HepG2 (cell line): ENCODE measurements at regions not wholly inside any gene's neighbourhood (a gene's known extent, or its start where the extent isn't known, plus 50 kb on each side); places are given as distances from the start of the nearest gene placed in this dataset.
A peak's percentile ranks its signal among the peaks of the same experiment; 100 is the strongest.

Source experiments
- ATF1 ChIP-seq: IDR thresholded peaks from 2 replicates; pipeline ENCODE4 v1.6.1; 2016; ENCODE audit warnings: mild to moderate bottlenecking, control low read depth
- FOXA1 ChIP-seq, 2 experiments: fragments of 450-650 bp in 1 of 2; sonication (generic) in 1 of 2; formaldehyde crosslinking in 1 of 2; IDR thresholded peaks; 2 replicates each; pipeline versions ENCODE4 v1.4.0 to v1.6.1; 2016 to 2020; ENCODE audit warnings: missing genetic modification reagents in 1 of 2
- GRHL1 ChIP-seq: sonication (generic); formaldehyde crosslinking; conservative IDR thresholded peaks from 2 replicates; pipeline ENCODE4 v1.8.0; 2022; ENCODE audit warnings: missing genetic modification reagents
- HOXA7 ChIP-seq: sonication (generic); formaldehyde crosslinking; IDR thresholded peaks from 2 replicates; pipeline ENCODE4 v1.8.1; 2022; ENCODE audit warnings: mild to moderate bottlenecking, missing genetic modification reagents, moderate library complexity
- KLF12 ChIP-seq: sonication (generic); formaldehyde crosslinking; IDR thresholded peaks from 2 replicates; pipeline ENCODE4 v1.4.0; 2020; ENCODE audit warnings: missing genetic modification reagents, borderline replicate concordance
- MED1 ChIP-seq: sonication (generic); formaldehyde crosslinking; IDR thresholded peaks from 2 replicates; pipeline ENCODE4 v1.4.0; 2020; ENCODE audit warnings: missing genetic modification reagents
- NR2C2 ChIP-seq: sonication (generic); formaldehyde crosslinking; IDR thresholded peaks from 2 replicates; pipeline ENCODE4 v1.4.0; 2020; ENCODE audit warnings: missing genetic modification reagents, mild to moderate bottlenecking, moderate library complexity, borderline replicate concordance
- ONECUT2 ChIP-seq: sonication (generic); formaldehyde crosslinking; IDR thresholded peaks from 2 replicates; pipeline ENCODE4 v1.4.0; 2020; ENCODE audit warnings: missing genetic modification reagents
- POGZ ChIP-seq: sonication (generic); formaldehyde crosslinking; IDR thresholded peaks from 2 replicates; pipeline ENCODE4 v1.4.0; 2020; ENCODE audit warnings: mild to moderate bottlenecking, missing genetic modification reagents
- SMAD1 ChIP-seq: sonication (generic); formaldehyde crosslinking; IDR thresholded peaks from 2 replicates; pipeline ENCODE4 v1.4.0; 2020; ENCODE audit warnings: missing genetic modification reagents, low read depth, mild to moderate bottlenecking, borderline replicate concordance
- SMARCC2 ChIP-seq: fragments of 450-650 bp; IDR thresholded peaks from 2 replicates; pipeline ENCODE4 v1.6.1; 2017; ENCODE audit warnings: antibody characterized with exemption, mild to moderate bottlenecking
- SRF ChIP-seq: IDR thresholded peaks from 2 replicates; pipeline ENCODE4 v1.6.1; 2011; ENCODE audit warnings: mild to moderate bottlenecking, low read depth, low read length, moderate library complexity
- STAT6 ChIP-seq: sonication (generic); formaldehyde crosslinking; IDR thresholded peaks from 2 replicates; pipeline ENCODE4 v1.4.0; 2020; ENCODE audit warnings: missing genetic modification reagents, mild to moderate bottlenecking, borderline replicate concordance
- ZBTB44 ChIP-seq: sonication (generic); formaldehyde crosslinking; IDR thresholded peaks from 2 replicates; pipeline ENCODE4 v1.4.0; 2020; ENCODE audit warnings: missing genetic modification reagents
- ZNF513 ChIP-seq: sonication (generic); formaldehyde crosslinking; conservative IDR thresholded peaks from 2 replicates; pipeline ENCODE4 v1.5.0; 2020; ENCODE audit warnings: missing genetic modification reagents
- ZNF558 ChIP-seq: sonication (generic); formaldehyde crosslinking; IDR thresholded peaks from 2 replicates; pipeline ENCODE4 v1.9.0; 2022; ENCODE audit warnings: mild to moderate bottlenecking, missing genetic modification reagents, borderline replicate concordance
- ZNF563 ChIP-seq: sonication (generic); formaldehyde crosslinking; IDR thresholded peaks from 2 replicates; pipeline ENCODE4 v1.8.0; 2022; ENCODE audit warnings: mild to moderate bottlenecking, moderate library complexity, missing genetic modification reagents
- ZNF576 ChIP-seq: sonication (generic); formaldehyde crosslinking; IDR thresholded peaks from 2 replicates; pipeline ENCODE4 v1.4.0; 2020; ENCODE audit warnings: mild to moderate bottlenecking, missing genetic modification reagents
- ZNF616 ChIP-seq: sonication (generic); formaldehyde crosslinking; IDR thresholded peaks from 2 replicates; pipeline ENCODE4 v1.5.0; 2020; ENCODE audit warnings: low read depth, mild to moderate bottlenecking, missing genetic modification reagents
- ZNF670 ChIP-seq: sonication (generic); formaldehyde crosslinking; IDR thresholded peaks from 2 replicates; pipeline ENCODE4 v1.8.0; 2022; ENCODE audit warnings: mild to moderate bottlenecking, missing genetic modification reagents, borderline replicate concordance
- ZNF709 ChIP-seq: sonication (generic); formaldehyde crosslinking; IDR thresholded peaks from 2 replicates; pipeline ENCODE4 v1.5.0; 2020; ENCODE audit warnings: mild to moderate bottlenecking, missing genetic modification reagents

- TF ChIP-seq ZBTB44 (CRISPR knock-in tag) (no peak), HOXA7 (CRISPR knock-in tag) (no peak), SRF (no peak), ZNF563 (CRISPR knock-in tag) (no peak), ZNF513 (CRISPR knock-in tag) (no peak), ZNF616 (CRISPR knock-in tag) (no peak), KLF12 (CRISPR knock-in tag) (no peak), ATF1 (CRISPR knock-in tag) (no peak), SMAD1 (CRISPR knock-in tag) (0 out of 2 replicates have a peak, but pooled peaks have one; percentile 10), MED1 (peak; percentile 97), STAT6 (CRISPR knock-in tag) (peak; percentile 54; the same call in 1 of the 2 replicates), ZNF576 (CRISPR knock-in tag) (no peak), ONECUT2 (CRISPR knock-in tag) (no peak), NR2C2 (CRISPR knock-in tag) (0 out of 2 replicates have a peak, but pooled peaks have one; percentile 3), POGZ (CRISPR knock-in tag) (no peak; the same call in 1 of the 2 replicates), FOXA1 (IDR thresholded peaks at IDR 0.05) (no peak), FOXA1 (CRISPR knock-in tag; IDR thresholded peaks at IDR 0.05) (peak; percentile 26; the same call in 1 of the 2 replicates), ZNF558 (CRISPR knock-in tag) (no peak), ZNF709 (CRISPR knock-in tag) (no peak), GRHL1 (CRISPR knock-in tag) (no peak), ZNF670 (CRISPR knock-in tag) (no peak), SMARCC2 (no peak)
Observed at GRCh38 chr19:56976995-56977906, 136.7 kb upstream of the PEG3 start (continued).
